ENCODE measurements at regions not wholly inside any gene's neighbourhood (a gene's known extent, or its start where the extent isn't known, plus 50 kb on each side); places are given as distances from the start of the nearest gene placed in this dataset.

DNA sequence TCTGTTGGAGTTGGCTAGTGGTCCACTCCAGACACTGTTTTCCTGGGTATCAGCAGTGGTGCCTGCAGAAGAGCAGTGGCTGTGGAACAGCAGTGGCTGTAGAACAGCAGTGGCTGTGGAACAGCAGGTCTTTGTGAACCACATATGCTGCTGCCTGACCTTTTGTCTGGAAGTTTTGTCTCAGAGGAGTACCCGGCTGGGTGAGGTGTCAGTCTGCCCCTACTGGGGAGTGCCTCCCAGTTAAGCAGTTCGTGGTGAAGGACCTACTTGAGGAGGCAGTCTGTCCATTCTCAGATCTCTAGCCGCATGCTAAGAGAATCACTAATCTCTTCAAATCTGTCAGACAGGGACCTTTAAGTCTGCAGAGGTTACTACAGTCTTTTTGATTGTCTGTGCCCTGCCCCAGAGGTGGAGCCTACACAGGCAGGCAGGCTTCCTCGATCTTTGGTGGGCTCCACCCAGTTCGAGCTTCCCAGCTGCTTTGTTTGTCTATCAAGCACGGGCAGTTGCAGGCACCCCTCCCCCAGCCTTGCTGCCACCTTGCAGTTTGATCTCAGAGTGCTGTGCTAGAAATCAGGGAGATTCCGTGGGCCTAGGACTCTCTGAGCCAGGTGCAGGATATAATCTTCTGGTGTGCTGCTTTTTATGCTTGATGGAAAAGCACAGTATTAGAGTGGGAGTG, 89.1 kb upstream of the TRIM48 start:
- DNase-seq (ENCODE audit: low read depth, low spot score) = no peak
- ChIA-PET POLR2A (no interaction called here), CTCF (no interaction called here)
- ATAC-seq = no peak
- Histone ChIP-seq H3K4me1 (ENCODE audit: control insufficient read depth, insufficient read depth, low read length) (no peaks in the 10 kb centered on the region), H3K36me3 (ENCODE audit: control insufficient read depth, insufficient read depth, low read length) (no peaks in the 10 kb centered on the region), H3K27ac (ENCODE audit: low read length) (no peak overlapping the region), H3K9me3 (ENCODE audit: control insufficient read depth, insufficient read depth, low read depth, low read length) (no peaks in the 10 kb centered on the region), H3K4me3 (ENCODE audit: low read depth in 2 of 2, low read length in 2 of 2) (no peak overlapping the region), H3K27me3 (ENCODE audit: control insufficient read depth, insufficient read depth, low read length) (no peaks in the 10 kb centered on the region)
- intact Hi-C loops (cut with micrococcal nuclease; ENCODE audit: unreplicated experiment) (loop anchor here (10.0 kb wide), 2 partner anchors 182 to 298 kb away; no protein-coding TSS in a partner anchor), in situ Hi-C loops (cut with HindIII; ENCODE audit: low pct_unique_long_range_greater_than_20kb, low sequenced_read_pairs) (no loop called here)
- no TSS peak for BruUV-seq (replicated peaks)
- no peak for TF ChIP-seq TCF7L2 (IDR thresholded peaks at IDR 0.05; ENCODE audit: low read depth, low read length)
- TF ChIP-seq, protein P1, sequence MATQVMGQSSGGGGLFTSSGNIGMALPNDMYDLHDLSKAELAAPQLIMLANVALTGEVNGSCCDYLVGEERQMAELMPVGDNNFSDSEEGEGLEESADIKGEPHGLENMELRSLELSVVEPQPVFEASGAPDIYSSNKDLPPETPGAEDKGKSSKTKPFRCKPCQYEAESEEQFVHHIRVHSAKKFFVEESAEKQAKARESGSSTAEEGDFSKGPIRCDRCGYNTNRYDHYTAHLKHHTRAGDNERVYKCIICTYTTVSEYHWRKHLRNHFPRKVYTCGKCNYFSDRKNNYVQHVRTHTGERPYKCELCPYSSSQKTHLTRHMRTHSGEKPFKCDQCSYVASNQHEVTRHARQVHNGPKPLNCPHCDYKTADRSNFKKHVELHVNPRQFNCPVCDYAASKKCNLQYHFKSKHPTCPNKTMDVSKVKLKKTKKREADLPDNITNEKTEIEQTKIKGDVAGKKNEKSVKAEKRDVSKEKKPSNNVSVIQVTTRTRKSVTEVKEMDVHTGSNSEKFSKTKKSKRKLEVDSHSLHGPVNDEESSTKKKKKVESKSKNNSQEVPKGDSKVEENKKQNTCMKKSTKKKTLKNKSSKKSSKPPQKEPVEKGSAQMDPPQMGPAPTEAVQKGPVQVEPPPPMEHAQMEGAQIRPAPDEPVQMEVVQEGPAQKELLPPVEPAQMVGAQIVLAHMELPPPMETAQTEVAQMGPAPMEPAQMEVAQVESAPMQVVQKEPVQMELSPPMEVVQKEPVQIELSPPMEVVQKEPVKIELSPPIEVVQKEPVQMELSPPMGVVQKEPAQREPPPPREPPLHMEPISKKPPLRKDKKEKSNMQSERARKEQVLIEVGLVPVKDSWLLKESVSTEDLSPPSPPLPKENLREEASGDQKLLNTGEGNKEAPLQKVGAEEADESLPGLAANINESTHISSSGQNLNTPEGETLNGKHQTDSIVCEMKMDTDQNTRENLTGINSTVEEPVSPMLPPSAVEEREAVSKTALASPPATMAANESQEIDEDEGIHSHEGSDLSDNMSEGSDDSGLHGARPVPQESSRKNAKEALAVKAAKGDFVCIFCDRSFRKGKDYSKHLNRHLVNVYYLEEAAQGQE (IDR thresholded peaks at IDR 0.05; ENCODE audit: insufficient read depth in 1 of 2, low read depth in 2 of 2, low read length in 1 of 2) = no peak
- TF ChIP-seq POLR2AphosphoS5 (IDR thresholded peaks at IDR 0.05; ENCODE audit: low read depth, low read length) = no peak
- TF ChIP-seq, protein P2, sequence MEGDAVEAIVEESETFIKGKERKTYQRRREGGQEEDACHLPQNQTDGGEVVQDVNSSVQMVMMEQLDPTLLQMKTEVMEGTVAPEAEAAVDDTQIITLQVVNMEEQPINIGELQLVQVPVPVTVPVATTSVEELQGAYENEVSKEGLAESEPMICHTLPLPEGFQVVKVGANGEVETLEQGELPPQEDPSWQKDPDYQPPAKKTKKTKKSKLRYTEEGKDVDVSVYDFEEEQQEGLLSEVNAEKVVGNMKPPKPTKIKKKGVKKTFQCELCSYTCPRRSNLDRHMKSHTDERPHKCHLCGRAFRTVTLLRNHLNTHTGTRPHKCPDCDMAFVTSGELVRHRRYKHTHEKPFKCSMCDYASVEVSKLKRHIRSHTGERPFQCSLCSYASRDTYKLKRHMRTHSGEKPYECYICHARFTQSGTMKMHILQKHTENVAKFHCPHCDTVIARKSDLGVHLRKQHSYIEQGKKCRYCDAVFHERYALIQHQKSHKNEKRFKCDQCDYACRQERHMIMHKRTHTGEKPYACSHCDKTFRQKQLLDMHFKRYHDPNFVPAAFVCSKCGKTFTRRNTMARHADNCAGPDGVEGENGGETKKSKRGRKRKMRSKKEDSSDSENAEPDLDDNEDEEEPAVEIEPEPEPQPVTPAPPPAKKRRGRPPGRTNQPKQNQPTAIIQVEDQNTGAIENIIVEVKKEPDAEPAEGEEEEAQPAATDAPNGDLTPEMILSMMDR (IDR thresholded peaks at IDR 0.05) = no peak
- no peak for TF ChIP-seq SIN3A (IDR thresholded peaks at IDR 0.05; ENCODE audit: borderline replicate concordance, insufficient read depth, low read depth, low read length)

Data from Panc1 (cell line).